ENCODE measurements at regions not wholly inside any gene's neighbourhood (a gene's known extent, or its start where the extent isn't known, plus 50 kb on each side); places are given as distances from the start of the nearest gene placed in this dataset.

DNA sequence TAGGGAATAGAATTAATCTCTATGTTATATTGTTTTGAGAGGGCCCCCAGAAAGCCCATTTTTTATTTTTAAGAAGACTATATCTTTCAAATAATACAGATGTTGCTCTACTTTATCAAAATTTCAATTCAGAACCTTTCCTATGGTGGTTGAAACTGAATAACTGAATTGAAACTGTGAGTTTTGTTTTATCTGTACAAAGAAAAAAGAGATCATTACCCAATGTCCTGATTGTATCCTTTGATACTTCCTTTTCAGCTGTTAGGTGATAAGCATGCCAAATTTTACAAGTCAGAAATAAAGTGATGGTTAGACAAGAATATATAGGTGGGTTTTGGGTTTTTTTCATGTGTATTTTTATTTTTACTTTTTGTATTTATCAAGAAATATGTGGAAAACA lies 1293.1 kb upstream of the USP15 start:
- Histone ChIP-seq H3K4me1 (ENCODE audit: control insufficient read depth in 1 of 2, extremely low read depth in 1 of 2, insufficient read depth in 2 of 2, low read length in 2 of 2) (no peaks in the 10 kb centered on the region), H3K27ac (ENCODE audit: low read length) (no peak overlapping the region), H3K4me3 (ENCODE audit: control insufficient read depth in 1 of 2, extremely low read depth in 1 of 2, low read length in 1 of 2) (no peak overlapping the region), H3K27me3 (replicated peaks in 1 of 2; ENCODE audit: control insufficient read depth in 2 of 2, extremely low read depth in 1 of 2, insufficient read depth in 2 of 2, low read length in 1 of 2) (no peaks in the 10 kb centered on the region), H3K9me3 (no peaks in the 10 kb centered on the region), H3K36me3 (ENCODE audit: control insufficient read depth in 2 of 2, extremely low read depth in 1 of 2, insufficient read depth in 1 of 2, low read length in 1 of 2) (no peaks in the 10 kb centered on the region)
- Mint-ChIP-seq H3K4me1 (no peaks in the 10 kb centered on the region), H3K27me3 (no peaks in the 10 kb centered on the region), H3K4me3 (no peak overlapping the region), H3K9me3 (peaks cover 8 to 17% (median 14%) of the 10 kb centered on the region in 3 donors), H3K27ac (no peak overlapping the region), H3K36me3 (no peaks in the 10 kb centered on the region)
- ChIA-PET CTCF (no interaction called here), POLR2A (no interaction called here)
- ATAC-seq (replicated peaks in 1 of 4) (no peak), DNase-seq (no peak)

GRCh38 chr12:60977966-60978365 lies 1282.2 kb upstream of the USP15 start:
- Histone ChIP-seq H3K4me1 (ENCODE audit: control insufficient read depth in 1 of 2, extremely low read depth in 1 of 2, insufficient read depth in 2 of 2, low read length in 2 of 2) (no peaks in the 10 kb centered on the region), H3K4me3 (ENCODE audit: control insufficient read depth in 1 of 2, extremely low read depth in 1 of 2, low read length in 1 of 2) (no peak overlapping the region), H3K36me3 (ENCODE audit: control insufficient read depth in 2 of 2, extremely low read depth in 1 of 2, insufficient read depth in 1 of 2, low read length in 1 of 2) (no peaks in the 10 kb centered on the region), H3K27ac (ENCODE audit: low read length) (no peak overlapping the region), H3K27me3 (replicated peaks in 1 of 2; ENCODE audit: control insufficient read depth in 2 of 2, extremely low read depth in 1 of 2, insufficient read depth in 2 of 2, low read length in 1 of 2) (no peaks in the 10 kb centered on the region), H3K9me3 (no peaks in the 10 kb centered on the region)
- H3K36me3 Mint-ChIP-seq, result no peaks in the 10 kb centered on the region
- DNase-seq, result no peak
- H3K27ac Mint-ChIP-seq, result no peak overlapping the region
- WGBS (ENCODE audit: insufficient coverage), result no CpG with 5 or more reads among the region's 3 CpGs
- H3K4me1 Mint-ChIP-seq, result no peaks in the 10 kb centered on the region
- peaks cover 2 to 24% (median 10%) of the 10 kb centered on the region in 3 donors for H3K9me3 Mint-ChIP-seq
- no peak overlapping the region for H3K4me3 Mint-ChIP-seq
- H3K27me3 Mint-ChIP-seq, result no peaks in the 10 kb centered on the region
- POLR2A ChIA-PET, result no interaction called here
- ATAC-seq (replicated peaks in 1 of 4), result no peak
- CTCF ChIA-PET, result no interaction called here

DNA sequence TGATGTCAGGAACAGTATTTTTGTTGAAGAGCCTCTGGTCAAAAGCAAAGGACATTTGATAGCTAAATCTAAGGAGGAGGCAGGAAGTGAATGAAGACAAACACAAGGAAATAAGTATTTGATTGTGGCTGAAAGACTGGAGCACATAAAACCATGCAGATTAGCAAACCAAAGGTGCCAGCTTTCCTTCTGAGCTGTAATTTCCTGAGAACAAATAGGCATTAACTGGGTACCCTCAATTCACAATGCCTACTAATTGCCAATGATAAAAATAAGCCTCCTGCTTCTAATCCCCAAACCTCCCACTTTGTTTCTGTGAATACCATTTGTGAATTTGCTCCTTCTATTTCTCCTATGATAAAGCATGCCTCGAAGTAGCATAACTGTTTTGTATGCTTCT lies 1279.6 kb upstream of the USP15 start:
- Mint-ChIP-seq H3K27ac (no peak overlapping the region), H3K4me1 (no peaks in the 10 kb centered on the region), H3K36me3 (no peaks in the 10 kb centered on the region), H3K27me3 (no peaks in the 10 kb centered on the region), H3K9me3 (peaks cover 3 to 16% (median 10%) of the 10 kb centered on the region in 3 donors), H3K4me3 (no peak overlapping the region)
- Histone ChIP-seq H3K4me1 (ENCODE audit: control insufficient read depth in 1 of 2, extremely low read depth in 1 of 2, insufficient read depth in 2 of 2, low read length in 2 of 2) (no peaks in the 10 kb centered on the region), H3K27ac (ENCODE audit: low read length) (no peak overlapping the region), H3K27me3 (replicated peaks in 1 of 2; ENCODE audit: control insufficient read depth in 2 of 2, extremely low read depth in 1 of 2, insufficient read depth in 2 of 2, low read length in 1 of 2) (no peaks in the 10 kb centered on the region), H3K36me3 (ENCODE audit: control insufficient read depth in 2 of 2, extremely low read depth in 1 of 2, insufficient read depth in 1 of 2, low read length in 1 of 2) (no peaks in the 10 kb centered on the region), H3K9me3 (no peaks in the 10 kb centered on the region), H3K4me3 (ENCODE audit: control insufficient read depth in 1 of 2, extremely low read depth in 1 of 2, low read length in 1 of 2) (no peak overlapping the region)
- ChIA-PET POLR2A (no interaction called here), CTCF (no interaction called here)
- no peak for ATAC-seq (replicated peaks in 1 of 4)
- no CpG with 5 or more reads among the region's 1 CpG for WGBS (ENCODE audit: insufficient coverage)
- DNase-seq, result no peak

GRCh38 chr12:60981473-60981872 lies 1278.7 kb upstream of the USP15 start:
- H3K9me3 Mint-ChIP-seq, result peaks cover 5 to 13% (median 10%) of the 10 kb centered on the region in 3 donors
- H3K4me3 ChIP-seq (ENCODE audit: control insufficient read depth in 1 of 2, extremely low read depth in 1 of 2, low read length in 1 of 2), result no peak overlapping the region
- no peaks in the 10 kb centered on the region for H3K36me3 Mint-ChIP-seq
- no peaks in the 10 kb centered on the region for H3K9me3 ChIP-seq
- CTCF ChIA-PET, result no interaction called here
- DNase-seq, result no peak
- H3K27ac Mint-ChIP-seq, result no peak overlapping the region
- ATAC-seq (replicated peaks in 1 of 4), result no peak
- no peak overlapping the region for H3K27ac ChIP-seq (ENCODE audit: low read length)
- no peaks in the 10 kb centered on the region for H3K27me3 Mint-ChIP-seq
- H3K4me1 ChIP-seq (ENCODE audit: control insufficient read depth in 1 of 2, extremely low read depth in 1 of 2, insufficient read depth in 2 of 2, low read length in 2 of 2), result no peaks in the 10 kb centered on the region
- no CpG with 5 or more reads among the region's 2 CpGs for WGBS (ENCODE audit: insufficient coverage)
- no peaks in the 10 kb centered on the region for H3K36me3 ChIP-seq (ENCODE audit: control insufficient read depth in 2 of 2, extremely low read depth in 1 of 2, insufficient read depth in 1 of 2, low read length in 1 of 2)
- POLR2A ChIA-PET, result no interaction called here
- no peaks in the 10 kb centered on the region for H3K4me1 Mint-ChIP-seq
- no peak overlapping the region for H3K4me3 Mint-ChIP-seq
- H3K27me3 ChIP-seq (replicated peaks in 1 of 2; ENCODE audit: control insufficient read depth in 2 of 2, extremely low read depth in 1 of 2, insufficient read depth in 2 of 2, low read length in 1 of 2), result no peaks in the 10 kb centered on the region

DNA sequence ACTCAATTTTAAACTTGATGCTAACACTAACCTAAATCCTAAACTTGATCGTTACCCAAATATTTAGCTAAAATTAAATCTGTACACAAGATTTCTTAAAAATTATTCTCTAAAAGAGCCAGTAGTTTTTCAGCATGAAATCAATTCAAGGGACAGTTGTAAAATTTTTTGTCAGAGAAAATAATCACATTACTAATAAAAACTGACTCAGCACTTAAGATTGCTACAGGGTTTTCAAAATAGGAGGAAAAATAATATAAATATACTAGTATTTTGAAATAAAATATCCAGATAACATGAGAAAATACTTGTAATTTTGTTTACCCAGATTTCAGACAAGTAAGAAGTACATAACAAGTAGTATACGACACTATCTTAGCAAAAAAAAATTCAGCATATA lies 1268.1 kb upstream of the USP15 start:
- CTCF ChIA-PET, result no interaction called here

DNA sequence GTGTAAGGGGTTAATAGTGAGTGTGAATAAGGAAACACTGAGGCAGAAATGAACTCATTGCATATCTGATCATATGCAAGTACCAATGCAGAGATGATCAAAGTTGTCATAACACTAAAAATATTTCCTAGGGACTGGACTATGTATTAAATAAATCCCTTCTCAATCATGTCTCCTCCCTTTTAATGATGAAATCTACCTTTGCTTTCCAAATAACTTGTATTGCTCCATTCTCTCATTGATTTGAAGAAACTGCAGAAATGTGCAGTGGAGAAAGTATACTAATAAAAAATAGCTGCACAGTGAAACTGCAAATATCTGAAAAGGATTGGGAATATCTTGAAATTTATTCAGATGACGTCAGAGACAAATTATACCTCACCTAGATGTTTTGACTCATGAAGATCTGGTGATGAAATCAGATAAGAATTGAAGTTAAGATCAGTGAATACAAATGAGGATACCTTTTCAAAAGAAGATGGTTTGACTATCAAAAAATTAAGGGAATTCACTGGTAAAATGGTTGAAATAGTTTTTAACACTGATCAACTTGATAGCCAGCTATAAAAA lies 1264.9 kb upstream of the USP15 start:
- H3K27me3 Mint-ChIP-seq, result no peaks in the 10 kb centered on the region
- no peaks in the 10 kb centered on the region for H3K9me3 ChIP-seq
- no peaks in the 10 kb centered on the region for H3K36me3 ChIP-seq (ENCODE audit: control insufficient read depth in 2 of 2, extremely low read depth in 1 of 2, insufficient read depth in 1 of 2, low read length in 1 of 2)
- no peaks in the 10 kb centered on the region for H3K4me1 ChIP-seq (ENCODE audit: control insufficient read depth in 1 of 2, extremely low read depth in 1 of 2, insufficient read depth in 2 of 2, low read length in 2 of 2)
- no peak overlapping the region for H3K4me3 ChIP-seq (ENCODE audit: control insufficient read depth in 1 of 2, extremely low read depth in 1 of 2, low read length in 1 of 2)
- H3K4me1 Mint-ChIP-seq, result no peaks in the 10 kb centered on the region
- no CpG with 5 or more reads among the region's 1 CpG for WGBS (ENCODE audit: insufficient coverage)
- no peaks in the 10 kb centered on the region for H3K27me3 ChIP-seq (replicated peaks in 1 of 2; ENCODE audit: control insufficient read depth in 2 of 2, extremely low read depth in 1 of 2, insufficient read depth in 2 of 2, low read length in 1 of 2)
- no peak overlapping the region for H3K27ac ChIP-seq (ENCODE audit: low read length)
- ChIA-PET POLR2A (no interaction called here), CTCF (no interaction called here)
- H3K9me3 Mint-ChIP-seq, result peaks cover 0 to 12% (median 8%) of the 10 kb centered on the region in 3 donors
- no peak overlapping the region for H3K4me3 Mint-ChIP-seq
- ATAC-seq (replicated peaks in 1 of 4), result no peak
- H3K27ac Mint-ChIP-seq, result no peak overlapping the region
- no peak for DNase-seq
- H3K36me3 Mint-ChIP-seq, result no peaks in the 10 kb centered on the region

More for the DNA sequence above, 1268.1 kb upstream of the USP15 start:
- H3K27ac ChIP-seq (ENCODE audit: low read length), result no peak overlapping the region
- no peaks in the 10 kb centered on the region for H3K4me1 ChIP-seq (ENCODE audit: control insufficient read depth in 1 of 2, extremely low read depth in 1 of 2, insufficient read depth in 2 of 2, low read length in 2 of 2)
- DNase-seq (no peak), ATAC-seq (replicated peaks in 1 of 4) (no peak)
- H3K36me3 Mint-ChIP-seq, result no peaks in the 10 kb centered on the region
- H3K27me3 ChIP-seq (replicated peaks in 1 of 2; ENCODE audit: control insufficient read depth in 2 of 2, extremely low read depth in 1 of 2, insufficient read depth in 2 of 2, low read length in 1 of 2), result no peaks in the 10 kb centered on the region
- H3K9me3 ChIP-seq, result no peaks in the 10 kb centered on the region
- no CpG with 5 or more reads among the region's 2 CpGs for WGBS (ENCODE audit: insufficient coverage)
- H3K36me3 ChIP-seq (ENCODE audit: control insufficient read depth in 2 of 2, extremely low read depth in 1 of 2, insufficient read depth in 1 of 2, low read length in 1 of 2), result no peaks in the 10 kb centered on the region
- H3K4me1 Mint-ChIP-seq, result no peaks in the 10 kb centered on the region
- peaks cover 5 to 10% (median 8%) of the 10 kb centered on the region in 3 donors for H3K9me3 Mint-ChIP-seq
- H3K27me3 Mint-ChIP-seq, result no peaks in the 10 kb centered on the region
- H3K4me3 Mint-ChIP-seq, result no peak overlapping the region
- H3K27ac Mint-ChIP-seq, result no peak overlapping the region
- POLR2A ChIA-PET, result no interaction called here
- no peak overlapping the region for H3K4me3 ChIP-seq (ENCODE audit: control insufficient read depth in 1 of 2, extremely low read depth in 1 of 2, low read length in 1 of 2)

GRCh38 chr12:60997869-60998378 lies 1262.3 kb upstream of the USP15 start:
- no peak for ATAC-seq (replicated peaks in 1 of 4)
- Histone ChIP-seq H3K4me3 (ENCODE audit: control insufficient read depth in 1 of 2, extremely low read depth in 1 of 2, low read length in 1 of 2) (no peak overlapping the region), H3K9me3 (no peaks in the 10 kb centered on the region), H3K4me1 (ENCODE audit: control insufficient read depth in 1 of 2, extremely low read depth in 1 of 2, insufficient read depth in 2 of 2, low read length in 2 of 2) (no peaks in the 10 kb centered on the region), H3K36me3 (ENCODE audit: control insufficient read depth in 2 of 2, extremely low read depth in 1 of 2, insufficient read depth in 1 of 2, low read length in 1 of 2) (no peaks in the 10 kb centered on the region), H3K27ac (ENCODE audit: low read length) (no peak overlapping the region), H3K27me3 (replicated peaks in 1 of 2; ENCODE audit: control insufficient read depth in 2 of 2, extremely low read depth in 1 of 2, insufficient read depth in 2 of 2, low read length in 1 of 2) (no peaks in the 10 kb centered on the region)
- DNase-seq, result no peak
- Mint-ChIP-seq H3K36me3 (no peaks in the 10 kb centered on the region), H3K27me3 (no peaks in the 10 kb centered on the region), H3K4me3 (no peak overlapping the region), H3K9me3 (peaks cover 0 to 18% (median 10%) of the 10 kb centered on the region in 3 donors), H3K27ac (no peak overlapping the region), H3K4me1 (no peaks in the 10 kb centered on the region)
- CTCF ChIA-PET, result no interaction called here
- whole genome bisulfite sequencing (ENCODE audit: insufficient coverage), result 0% methylated on average over 1 of the region's 1 CpG
- POLR2A ChIA-PET, result no interaction called here

Data from T-cell (primary cell).